ENCODE measurements at regions not wholly inside any gene's neighbourhood (a gene's known extent, or its start where the extent isn't known, plus 50 kb on each side); places are given as distances from the start of the nearest gene placed in this dataset.

GRCh38 chr1:87528754-87529517 is 200.3 kb downstream of the LMO4 start:
- TF ChIP-seq CTCF (conservative IDR thresholded peaks at IDR 0.05), result no peak
- Mint-ChIP-seq H3K27ac (ENCODE audit: unreplicated experiment) (no peak overlapping the region), H3K36me3 (ENCODE audit: low read depth) (no peaks in the 10 kb centered on the region)

GRCh38 chr1:87530042-87530807 is 201.5 kb downstream of the LMO4 start:
- peaks cover 9% of the 10 kb centered on the region for H3K9me3 Mint-ChIP-seq
- TF ChIP-seq CTCF (conservative IDR thresholded peaks at IDR 0.05), result no peak
- peaks cover 10% of the 10 kb centered on the region for H3K4me1 Mint-ChIP-seq
- no peak for DNase-seq (ENCODE audit: low read depth, low spot score)
- H3K27me3 Mint-ChIP-seq (ENCODE audit: low read depth), result no peaks in the 10 kb centered on the region
- no peak overlapping the region for H3K27ac Mint-ChIP-seq (ENCODE audit: unreplicated experiment)
- H3K4me3 Mint-ChIP-seq, result no peak overlapping the region
- H3K36me3 Mint-ChIP-seq (ENCODE audit: low read depth), result no peaks in the 10 kb centered on the region

More at GRCh38 chr1:87528754-87529517, 200.3 kb downstream of the LMO4 start:
- H3K4me3 Mint-ChIP-seq, result no peak overlapping the region
- H3K4me1 Mint-ChIP-seq, result peaks cover 10% of the 10 kb centered on the region
- no peak for DNase-seq (ENCODE audit: low read depth, low spot score)
- no peaks in the 10 kb centered on the region for H3K27me3 Mint-ChIP-seq (ENCODE audit: low read depth)
- H3K9me3 Mint-ChIP-seq, result peaks cover 9% of the 10 kb centered on the region

- TF ChIP-seq CTCF (conservative IDR thresholded peaks at IDR 0.05), result no peak
- H3K27me3 Mint-ChIP-seq (ENCODE audit: low read depth), result no peaks in the 10 kb centered on the region
Observed at GRCh38 chr1:87535551-87535950, 206.9 kb downstream of the LMO4 start.

GRCh38 chr1:87539147-87539546 is 210.5 kb downstream of the LMO4 start:
- peaks cover 25% of the 10 kb centered on the region for H3K36me3 Mint-ChIP-seq (ENCODE audit: low read depth)
- no peaks in the 10 kb centered on the region for H3K27me3 Mint-ChIP-seq (ENCODE audit: low read depth)
- H3K27ac Mint-ChIP-seq (ENCODE audit: unreplicated experiment), result no peak overlapping the region
- peaks cover 14% of the 10 kb centered on the region for H3K9me3 Mint-ChIP-seq
- no peak for TF ChIP-seq CTCF (conservative IDR thresholded peaks at IDR 0.05)
- no peaks in the 10 kb centered on the region for H3K4me1 Mint-ChIP-seq
- DNase-seq (ENCODE audit: low read depth, low spot score), result no peak
- H3K4me3 Mint-ChIP-seq, result no peak overlapping the region

More at GRCh38 chr1:87535551-87535950, 206.9 kb downstream of the LMO4 start:
- Mint-ChIP-seq H3K36me3 (ENCODE audit: low read depth) (peaks cover under 1% of the 10 kb centered on the region), H3K27ac (ENCODE audit: unreplicated experiment) (no peak overlapping the region), H3K4me1 (no peaks in the 10 kb centered on the region), H3K9me3 (peaks cover 5% of the 10 kb centered on the region), H3K4me3 (no peak overlapping the region)
- no peak for DNase-seq (ENCODE audit: low read depth, low spot score)

- Mint-ChIP-seq H3K27me3 (ENCODE audit: low read depth) (no peaks in the 10 kb centered on the region), H3K36me3 (ENCODE audit: low read depth) (peaks cover 34% of the 10 kb centered on the region), H3K9me3 (peaks cover 16% of the 10 kb centered on the region), H3K4me1 (no peaks in the 10 kb centered on the region), H3K4me3 (no peak overlapping the region), H3K27ac (ENCODE audit: unreplicated experiment) (no peak overlapping the region)
- DNase-seq (ENCODE audit: low read depth, low spot score), result no peak
- no peak for TF ChIP-seq CTCF (conservative IDR thresholded peaks at IDR 0.05)
Observed at GRCh38 chr1:87542697-87543096, 214.0 kb downstream of the LMO4 start.
